ACC112 (cell line): ENCODE measurements at regions not wholly inside any gene's neighbourhood (a gene's known extent, or its start where the extent isn't known, plus 50 kb on each side); places are given as distances from the start of the nearest gene placed in this dataset.

Experiments
- H2AFZ ChIP-seq: fragments of 200-600 bp; sonication (generic); one replicate; pipeline ENCODE4 v1.6.0; 2017; ENCODE audit warnings: antibody characterized with exemption, low read length; ENCODE audit not compliant: unreplicated experiment
- H3K27ac ChIP-seq: fragments of 200-600 bp; sonication (generic); 2 replicates; pipeline ENCODE4 v1.5.1; 2014; ENCODE audit warnings: low read depth, mild to moderate bottlenecking, antibody characterized with exemption, low read length, moderate library complexity
- H3K27me3 ChIP-seq: fragments of 200-600 bp; sonication (generic); 2 replicates; pipeline ENCODE4 v1.6.1; 2014; ENCODE audit warnings: mild to moderate bottlenecking, antibody characterized with exemption, low read length, moderate library complexity, mixed read lengths; ENCODE audit not compliant: insufficient read depth
- H3K36me3 ChIP-seq: fragments of 200-600 bp; sonication (generic); 2 replicates; pipeline ENCODE4 v1.6.1; 2016; ENCODE audit warnings: mild to moderate bottlenecking, antibody characterized with exemption, low read length, moderate library complexity, mixed read lengths; ENCODE audit not compliant: insufficient read depth
- H3K4me1 ChIP-seq: fragments of 200-600 bp; sonication (generic); one replicate; pipeline ENCODE4 v1.6.1; 2016; ENCODE audit warnings: low read length, mixed read lengths; ENCODE audit not compliant: insufficient read depth, unreplicated experiment, control insufficient read depth
- H3K4me3 ChIP-seq: fragments of 200-600 bp; sonication (generic); 2 replicates; pipeline ENCODE4 v1.5.1; 2014; ENCODE audit warnings: mild to moderate bottlenecking, low read depth, low read length
- H3K79me2 ChIP-seq: fragments of 200-600 bp; sonication (generic); one replicate; pipeline ENCODE4 v1.6.0; 2016; ENCODE audit warnings: low read length; ENCODE audit not compliant: control insufficient read depth, unreplicated experiment, insufficient read depth

GRCh38 chr2:119104414-119104813, 54.1 kb downstream of the C1QL2 start:
- H2AFZ ChIP-seq = no peak overlapping the region
- no peak overlapping the region for H3K4me3 ChIP-seq
- H3K79me2 ChIP-seq = no peaks in the 10 kb centered on the region
- H3K27me3 ChIP-seq = peaks cover 26% of the 10 kb centered on the region; the same call in 1 of the 2 replicates
- no peaks in the 10 kb centered on the region for H3K36me3 ChIP-seq
- H3K4me1 ChIP-seq = no peaks in the 10 kb centered on the region
- no peak overlapping the region for H3K27ac ChIP-seq

GRCh38 chr2:119102964-119103363, 55.6 kb downstream of the C1QL2 start:
- no peaks in the 10 kb centered on the region for H3K4me1 ChIP-seq
- H3K27ac ChIP-seq = no peak overlapping the region
- no peak overlapping the region for H2AFZ ChIP-seq
- H3K4me3 ChIP-seq = no peak overlapping the region
- no peaks in the 10 kb centered on the region for H3K36me3 ChIP-seq
- H3K27me3 ChIP-seq = peaks cover 19% of the 10 kb centered on the region; the same call in 1 of the 2 replicates
- H3K79me2 ChIP-seq = no peaks in the 10 kb centered on the region

- no peak overlapping the region for H3K4me3 ChIP-seq
- H2AFZ ChIP-seq = no peak overlapping the region
- no peak overlapping the region for H3K27ac ChIP-seq
- peaks cover 71% of the 10 kb centered on the region for H3K27me3 ChIP-seq
- no peaks in the 10 kb centered on the region for H3K79me2 ChIP-seq
- no peaks in the 10 kb centered on the region for H3K4me1 ChIP-seq
- H3K36me3 ChIP-seq = no peaks in the 10 kb centered on the region
Measured at GRCh38 chr2:119088416-119088815, 70.1 kb downstream of the C1QL2 start.

DNA sequence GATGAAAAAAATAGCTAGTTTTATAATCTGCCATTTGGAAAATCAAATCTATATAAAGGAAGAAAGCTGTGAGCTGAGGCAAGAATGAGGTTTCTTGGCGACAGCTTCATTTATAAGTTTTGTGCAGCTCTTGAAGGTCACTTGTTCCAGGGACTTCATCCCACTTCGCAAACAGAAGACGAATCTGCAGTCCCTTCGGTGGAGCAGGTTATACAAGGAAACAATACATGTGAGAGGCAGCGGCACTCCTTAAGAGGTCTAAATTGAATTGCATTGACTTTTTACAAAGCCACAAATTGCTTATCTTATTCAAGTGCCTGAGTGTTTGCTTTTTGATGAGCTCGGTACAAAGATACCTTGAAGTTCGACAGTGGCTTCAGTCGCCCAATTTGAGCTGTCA, 72.2 kb downstream of the C1QL2 start:
- H3K4me3 ChIP-seq = no peak overlapping the region
- no peaks in the 10 kb centered on the region for H3K4me1 ChIP-seq
- H3K27me3 ChIP-seq = peaks cover 74% of the 10 kb centered on the region
- H3K36me3 ChIP-seq = no peaks in the 10 kb centered on the region
- no peak overlapping the region for H3K27ac ChIP-seq
- no peaks in the 10 kb centered on the region for H3K79me2 ChIP-seq
- H2AFZ ChIP-seq = no peak overlapping the region

GRCh38 chr2:119085613-119086012, 72.9 kb downstream of the C1QL2 start:
- Histone ChIP-seq H3K4me3 (no peak overlapping the region), H3K4me1 (no peaks in the 10 kb centered on the region), H2AFZ (no peak overlapping the region), H3K79me2 (no peaks in the 10 kb centered on the region), H3K27ac (no peak overlapping the region), H3K36me3 (no peaks in the 10 kb centered on the region), H3K27me3 (peaks cover 71% of the 10 kb centered on the region)

DNA sequence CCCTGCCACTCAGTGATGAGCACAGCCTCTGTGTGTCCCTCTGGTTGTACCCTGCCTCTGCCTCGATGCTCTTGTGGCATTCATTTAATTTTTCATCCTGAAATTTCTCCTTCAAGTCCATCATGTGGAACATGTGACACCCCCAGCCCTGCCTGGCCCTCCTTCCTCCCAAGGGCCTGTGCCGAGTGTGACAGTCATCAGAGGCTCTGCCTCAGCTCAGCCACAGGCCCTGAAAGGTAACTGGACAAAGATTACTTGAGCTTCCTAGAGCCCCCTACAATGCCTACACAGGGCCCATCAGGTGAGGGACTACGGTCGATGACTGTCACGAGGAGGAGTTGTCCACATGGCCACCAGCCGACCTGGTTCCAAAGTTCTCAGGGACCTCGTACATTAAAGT, 75.1 kb downstream of the C1QL2 start:
- no peaks in the 10 kb centered on the region for H3K36me3 ChIP-seq
- H3K27ac ChIP-seq = no peak overlapping the region
- H3K4me3 ChIP-seq = no peak overlapping the region
- H3K27me3 ChIP-seq = peaks cover 72% of the 10 kb centered on the region
- no peaks in the 10 kb centered on the region for H3K79me2 ChIP-seq
- H2AFZ ChIP-seq = no peak overlapping the region
- no peaks in the 10 kb centered on the region for H3K4me1 ChIP-seq

GRCh38 chr2:119082821-119083400, 75.6 kb downstream of the C1QL2 start:
- no peaks in the 10 kb centered on the region for H3K36me3 ChIP-seq
- no peaks in the 10 kb centered on the region for H3K79me2 ChIP-seq
- H3K4me1 ChIP-seq = no peaks in the 10 kb centered on the region
- no peak overlapping the region for H2AFZ ChIP-seq
- H3K27ac ChIP-seq = no peak overlapping the region
- H3K4me3 ChIP-seq = no peak overlapping the region
- H3K27me3 ChIP-seq = peaks cover 71% of the 10 kb centered on the region

- Histone ChIP-seq H3K79me2 (no peaks in the 10 kb centered on the region), H3K4me3 (no peak overlapping the region), H3K27me3 (peaks cover 77% of the 10 kb centered on the region), H2AFZ (no peak overlapping the region), H3K27ac (no peak overlapping the region), H3K36me3 (no peaks in the 10 kb centered on the region), H3K4me1 (no peaks in the 10 kb centered on the region)
Measured at GRCh38 chr2:119078796-119079195, 79.8 kb downstream of the C1QL2 start.

GRCh38 chr2:119076713-119077112, 81.8 kb downstream of the C1QL2 start:
- Histone ChIP-seq H3K4me3 (no peak overlapping the region), H2AFZ (no peak overlapping the region), H3K27ac (no peak overlapping the region)

GRCh38 chr2:119073213-119073612, 85.3 kb downstream of the C1QL2 start:
- no peaks in the 10 kb centered on the region for H3K79me2 ChIP-seq
- no peak overlapping the region for H3K4me3 ChIP-seq
- H3K27ac ChIP-seq = no peak overlapping the region
- H3K36me3 ChIP-seq = no peaks in the 10 kb centered on the region
- no peaks in the 10 kb centered on the region for H3K4me1 ChIP-seq
- H2AFZ ChIP-seq = no peak overlapping the region
- peaks cover 89% of the 10 kb centered on the region for H3K27me3 ChIP-seq

More at GRCh38 chr2:119076713-119077112, 81.8 kb downstream of the C1QL2 start:
- H3K79me2 ChIP-seq = no peaks in the 10 kb centered on the region
- peaks cover 88% of the 10 kb centered on the region for H3K27me3 ChIP-seq
- H3K36me3 ChIP-seq = no peaks in the 10 kb centered on the region
- no peaks in the 10 kb centered on the region for H3K4me1 ChIP-seq

DNA sequence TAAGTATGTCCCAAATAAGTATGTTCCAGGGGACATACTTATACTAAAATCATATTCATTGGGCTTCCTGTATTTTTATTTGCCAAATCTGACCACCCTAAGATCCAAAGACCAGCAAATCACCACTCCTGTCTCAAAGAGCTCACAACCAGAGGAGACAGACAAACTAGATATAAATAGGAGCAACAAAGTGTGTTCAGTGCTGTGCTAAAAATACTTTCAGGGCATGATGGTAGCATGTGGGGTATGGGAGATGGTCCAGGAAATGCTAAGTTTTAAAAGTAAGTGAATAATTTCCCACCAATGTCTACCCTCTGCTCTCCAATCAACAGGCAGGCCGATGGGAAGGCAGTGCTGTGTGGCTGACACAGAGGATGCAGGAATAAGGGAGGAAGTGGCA, 87.1 kb downstream of the C1QL2 start:
- H3K27me3 ChIP-seq = peaks cover 84% of the 10 kb centered on the region
- H3K27ac ChIP-seq = no peak overlapping the region
- no peaks in the 10 kb centered on the region for H3K79me2 ChIP-seq
- no peaks in the 10 kb centered on the region for H3K36me3 ChIP-seq
- no peak overlapping the region for H2AFZ ChIP-seq
- no peaks in the 10 kb centered on the region for H3K4me1 ChIP-seq
- H3K4me3 ChIP-seq = no peak overlapping the region
